Pancreas (tissue), 10 donors: ENCODE measurements at regions not wholly inside any gene's neighbourhood (a gene's known extent, or its start where the extent isn't known, plus 50 kb on each side); places are given as distances from the start of the nearest gene placed in this dataset.

Source experiments
- ATAC-seq, 4 donors: fragments of 200-7000 bp; cut with Tn5 transposase; one replicate each; pipeline versions ENCODE4 v1.8.0 to v1.9.1; 2020; ENCODE audit warnings: mild to moderate bottlenecking in 4 of 4, moderate library complexity in 4 of 4
- DNase-seq, 6 donors: peaks; one replicate each; pipeline ENCODE4 v3.0.0-alpha.2; 2020
- FAIRE-seq: peaks from 2 replicates; lab custom pipeline; 2012; peaks lifted over from hg19 to GRCh38; lab: Jason Lieb, UNC
- H3K27ac ChIP-seq, 4 donors: fragments of 200-600 bp; sonication (generic); 1 replicate in 3 of 4; 2 replicates in 1 of 4; pipeline versions ENCODE4 v1.5.0 to v1.8.0; 2020
- H3K27me3 ChIP-seq, 4 donors: fragments of 200-600 bp; one replicate each; pipeline ENCODE4 v1.8.0; 2021
- H3K36me3 ChIP-seq, 3 donors: fragments of 200-600 bp; sonication (generic) in 1 of 3; one replicate each; pipeline versions ENCODE4 v1.5.0 to v1.8.0; 2020 to 2021
- H3K4me1 ChIP-seq, 3 donors: fragments of 200-600 bp; one replicate each; pipeline ENCODE4 v1.8.0; 2021
- H3K4me3 ChIP-seq, 4 donors: fragments of 200-600 bp; sonication (generic) in 2 of 4; one replicate each; pipeline versions ENCODE4 v1.5.0 to v1.8.0; 2020 to 2021
- H3K9me3 ChIP-seq, 4 donors: fragments of 200-600 bp; one replicate each; pipeline ENCODE4 v1.8.0; 2021
- CTCF ChIP-seq, 4 donors: fragments of 200-600 bp; sonication (generic) in 3 of 4; IDR thresholded peaks; one replicate each; pipeline versions ENCODE4 v1.5.0 to v1.8.0; 2021; ENCODE audit warnings: antibody characterized with exemption in 4 of 4
- WGBS, 2 donors: extraction: QIAGEN DNeasy Blood & Tissue Kit; methylation state at CpG; one replicate each; pipeline ENCODE4 v1.1.7; 2013; 5-methylcytosine and 5-hydroxymethylcytosine counted together
- intact Hi-C, 3 donors: fragments of 100-400 bp; cut with DNase I; formaldehyde crosslinking; loops; one replicate each; pipeline versions ENCODE4 v1.11.1 to v1.14.2; 2022
- donor health status: healthy with polysubstance abuse.
- donor health status: DM: no; HTN: no; CAD: no; lungs with moderate emphysema.
- donor health status: DM: no; HTN: no; CAD: no.
- donor health status: control.
- donor health status: control.
- donor health status: Bipolar disorder and iron deficiency.
- donor health status: DM: yes; HTN: yes; CAD: no.
- donor health status: DM: no; HTN: no; CAD: no.
- donor health status: DM: no; HTN: no; CAD: no.
- donor health status: DM: yes; HTN: yes; CAD: no.

GRCh38 chr6:153644000-153644399, 395.0 kb upstream of the OPRM1 start:
- 92 to 98% methylated on average over 1 of the region's 1 CpG for WGBS, 2 donors
- no peak for TF ChIP-seq CTCF (IDR thresholded peaks at IDR 0.05)
- intact Hi-C loops: no loop called here
- Histone ChIP-seq H3K9me3 (no peaks in the 10 kb centered on the region), H3K4me1 (no peaks in the 10 kb centered on the region), H3K36me3 (no peaks in the 10 kb centered on the region), H3K4me3 (no peak overlapping the region), H3K27ac (no peak overlapping the region), H3K27me3 (no peaks in the 10 kb centered on the region)
- FAIRE-seq (no peak), DNase-seq (no peak), ATAC-seq (no peak)

GRCh38 chr6:153634416-153634815, 404.6 kb upstream of the OPRM1 start:
- Histone ChIP-seq H3K9me3 (no peaks in the 10 kb centered on the region), H3K4me1 (no peaks in the 10 kb centered on the region), H3K36me3 (no peaks in the 10 kb centered on the region), H3K27me3 (no peaks in the 10 kb centered on the region), H3K4me3 (no peak overlapping the region), H3K27ac (no peak overlapping the region)
- no peak for TF ChIP-seq CTCF (IDR thresholded peaks at IDR 0.05)
- no peak for FAIRE-seq
- no peak for ATAC-seq
- no peak for DNase-seq
- intact Hi-C loops: no loop called here

GRCh38 chr6:153625089-153625488, 414.0 kb upstream of the OPRM1 start:
- DNase-seq (no peak), ATAC-seq (no peak), FAIRE-seq (no peak)
- Histone ChIP-seq H3K9me3 (no peaks in the 10 kb centered on the region), H3K4me3 (no peak overlapping the region), H3K36me3 (no peaks in the 10 kb centered on the region), H3K27ac (no peak overlapping the region), H3K27me3 (no peaks in the 10 kb centered on the region), H3K4me1 (no peaks in the 10 kb centered on the region)
- 49 to 58% methylated on average over 3 of the region's 3 CpGs for WGBS, 2 donors
- intact Hi-C loops: no loop called here
- no peak for TF ChIP-seq CTCF (IDR thresholded peaks at IDR 0.05)

GRCh38 chr6:153624528-153624927, 414.5 kb upstream of the OPRM1 start:
- Histone ChIP-seq H3K9me3 (no peaks in the 10 kb centered on the region), H3K4me3 (no peak overlapping the region), H3K4me1 (no peaks in the 10 kb centered on the region), H3K27ac (no peak overlapping the region), H3K36me3 (no peaks in the 10 kb centered on the region), H3K27me3 (no peaks in the 10 kb centered on the region)
- no peak for ATAC-seq
- no peak for FAIRE-seq
- 89 to 90% methylated on average over 1 of the region's 1 CpG for WGBS, 2 donors
- no peak for DNase-seq
- intact Hi-C loops: no loop called here
- no peak for TF ChIP-seq CTCF (IDR thresholded peaks at IDR 0.05)

GRCh38 chr6:153623496-153623895, 415.5 kb upstream of the OPRM1 start:
- no peak for TF ChIP-seq CTCF (IDR thresholded peaks at IDR 0.05)
- H3K4me3 ChIP-seq: no peak overlapping the region
- WGBS, 2 donors: 55 to 76% methylated on average over 2 of the region's 2 CpGs
- H3K27me3 ChIP-seq: no peaks in the 10 kb centered on the region
- DNase-seq: no peak
- no peaks in the 10 kb centered on the region for H3K9me3 ChIP-seq
- H3K27ac ChIP-seq: no peak overlapping the region
- no peak for FAIRE-seq
- no peaks in the 10 kb centered on the region for H3K36me3 ChIP-seq
- intact Hi-C loops: no loop called here
- no peak for ATAC-seq
- H3K4me1 ChIP-seq: peaks cover 0 to 4% (median 3%) of the 10 kb centered on the region in 3 donors
